Thyroid gland (tissue), 4 donors: ENCODE measurements at regions not wholly inside any gene's neighbourhood (a gene's known extent, or its start where the extent isn't known, plus 50 kb on each side); places are given as distances from the start of the nearest gene placed in this dataset.

ENCODE experiments used
- POLR2A ChIP-seq, 2 donors: fragments of 450-650 bp; IDR thresholded peaks; one replicate each; pipeline ENCODE4 v1.6.1; 2017; ENCODE audit warnings: antibody characterized with exemption in 2 of 2, mild to moderate bottlenecking in 2 of 2, moderate library complexity in 1 of 2
- TF ChIP-seq, protein P1 (sequence below), 6 experiments: fragments of 200-600 bp in 3 of 6; fragments of 450-650 bp in 3 of 6; sonication (generic) in 3 of 6; IDR thresholded peaks; one replicate each; pipeline ENCODE4 v1.5.1; 2016 to 2019; ENCODE audit warnings: antibody characterized with exemption in 6 of 6, mild to moderate bottlenecking in 2 of 6, inconsistent platforms in 1 of 6, moderate library complexity in 1 of 6

DNA sequence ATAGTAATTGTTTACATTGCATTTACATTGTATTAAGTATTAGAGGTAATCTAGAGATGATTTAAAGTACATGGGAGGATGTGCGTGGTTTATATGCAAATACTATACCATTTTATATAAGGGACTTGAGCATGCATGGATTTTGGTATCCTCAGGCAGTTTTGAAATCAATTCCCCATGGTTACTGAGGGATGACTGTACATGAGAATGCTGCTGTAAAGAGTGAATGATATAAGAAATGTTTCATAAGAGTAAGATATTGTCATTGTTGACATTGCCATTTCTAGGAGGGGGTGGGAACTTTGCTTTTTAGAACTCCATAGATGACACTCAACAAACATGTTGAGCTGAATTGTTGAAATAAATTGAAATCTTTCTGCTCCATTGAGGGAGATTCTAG, 185.0 kb downstream of the SEMA6A start:
- TF ChIP-seq, protein P1, sequence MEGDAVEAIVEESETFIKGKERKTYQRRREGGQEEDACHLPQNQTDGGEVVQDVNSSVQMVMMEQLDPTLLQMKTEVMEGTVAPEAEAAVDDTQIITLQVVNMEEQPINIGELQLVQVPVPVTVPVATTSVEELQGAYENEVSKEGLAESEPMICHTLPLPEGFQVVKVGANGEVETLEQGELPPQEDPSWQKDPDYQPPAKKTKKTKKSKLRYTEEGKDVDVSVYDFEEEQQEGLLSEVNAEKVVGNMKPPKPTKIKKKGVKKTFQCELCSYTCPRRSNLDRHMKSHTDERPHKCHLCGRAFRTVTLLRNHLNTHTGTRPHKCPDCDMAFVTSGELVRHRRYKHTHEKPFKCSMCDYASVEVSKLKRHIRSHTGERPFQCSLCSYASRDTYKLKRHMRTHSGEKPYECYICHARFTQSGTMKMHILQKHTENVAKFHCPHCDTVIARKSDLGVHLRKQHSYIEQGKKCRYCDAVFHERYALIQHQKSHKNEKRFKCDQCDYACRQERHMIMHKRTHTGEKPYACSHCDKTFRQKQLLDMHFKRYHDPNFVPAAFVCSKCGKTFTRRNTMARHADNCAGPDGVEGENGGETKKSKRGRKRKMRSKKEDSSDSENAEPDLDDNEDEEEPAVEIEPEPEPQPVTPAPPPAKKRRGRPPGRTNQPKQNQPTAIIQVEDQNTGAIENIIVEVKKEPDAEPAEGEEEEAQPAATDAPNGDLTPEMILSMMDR (IDR thresholded peaks at IDR 0.05): no peak
- TF ChIP-seq POLR2A (IDR thresholded peaks at IDR 0.05): no peak
